ENCODE measurements at regions not wholly inside any gene's neighbourhood (a gene's known extent, or its start where the extent isn't known, plus 50 kb on each side); places are given as distances from the start of the nearest gene placed in this dataset.
"Not testable (repeated sequence)": the region's sequence is repeated elsewhere in the genome, so short reads cannot be mapped to it uniquely, and the experiment has no call there.

- H3K4me3 ChIP-seq (ENCODE audit: control insufficient read depth, low read depth, low read length) = no peak overlapping the region
- no peak for DNase-seq (ENCODE audit: low read depth)
- no peak for TF ChIP-seq CTCF (conservative IDR thresholded peaks at IDR 0.05; ENCODE audit: control insufficient read depth, insufficient read depth, low read depth, low read length)
These were observed 286.6 kb downstream of the COL11A1 start for GRCh38 chr1:102821707-102822106.

- DNase-seq (ENCODE audit: low read depth) = no peak
- H3K4me3 ChIP-seq (ENCODE audit: control insufficient read depth, low read depth, low read length) = no peak overlapping the region
- TF ChIP-seq CTCF (conservative IDR thresholded peaks at IDR 0.05; ENCODE audit: control insufficient read depth, insufficient read depth, low read depth, low read length) = no peak
These were observed 307.9 kb downstream of the COL11A1 start for GRCh38 chr1:102800406-102800805.

GRCh38 chr1:102799496-102799895 is 308.8 kb downstream of the COL11A1 start:
- TF ChIP-seq CTCF (conservative IDR thresholded peaks at IDR 0.05; ENCODE audit: control insufficient read depth, insufficient read depth, low read depth, low read length) = no peak

GRCh38 chr1:102798718-102799117 is 309.6 kb downstream of the COL11A1 start:
- no peak for DNase-seq (ENCODE audit: low read depth)
- H3K4me3 ChIP-seq (ENCODE audit: control insufficient read depth, low read depth, low read length) = no peak overlapping the region
- no peak for TF ChIP-seq CTCF (conservative IDR thresholded peaks at IDR 0.05; ENCODE audit: control insufficient read depth, insufficient read depth, low read depth, low read length)

More at GRCh38 chr1:102799496-102799895, 308.8 kb downstream of the COL11A1 start:
- DNase-seq (ENCODE audit: low read depth) = peak; percentile 2
- H3K4me3 ChIP-seq (ENCODE audit: control insufficient read depth, low read depth, low read length) = no peak overlapping the region

- no peak for DNase-seq (ENCODE audit: low read depth)
- no peak overlapping the region for H3K4me3 ChIP-seq (ENCODE audit: control insufficient read depth, low read depth, low read length)
- TF ChIP-seq CTCF (conservative IDR thresholded peaks at IDR 0.05; ENCODE audit: control insufficient read depth, insufficient read depth, low read depth, low read length) = no peak
These were observed 311.9 kb downstream of the COL11A1 start for GRCh38 chr1:102796429-102796828.

- peak; percentile 30 for TF ChIP-seq CTCF (conservative IDR thresholded peaks at IDR 0.05; ENCODE audit: control insufficient read depth, insufficient read depth, low read depth, low read length)
- DNase-seq (ENCODE audit: low read depth) = peak; percentile 1
- no peak overlapping the region for H3K4me3 ChIP-seq (ENCODE audit: control insufficient read depth, low read depth, low read length)
These were observed 317.3 kb downstream of the COL11A1 start for GRCh38 chr1:102790997-102791396.

- DNase-seq (ENCODE audit: low read depth) = not testable (repeated sequence)
These were observed 318.4 kb downstream of the COL11A1 start for GRCh38 chr1:102789951-102790350.

More at GRCh38 chr1:102789951-102790350, 318.4 kb downstream of the COL11A1 start:
- H3K4me3 ChIP-seq (ENCODE audit: control insufficient read depth, low read depth, low read length) = not testable (repeated sequence)
